ENCODE measurements at regions not wholly inside any gene's neighbourhood (a gene's known extent, or its start where the extent isn't known, plus 50 kb on each side); places are given as distances from the start of the nearest gene placed in this dataset.

DNA sequence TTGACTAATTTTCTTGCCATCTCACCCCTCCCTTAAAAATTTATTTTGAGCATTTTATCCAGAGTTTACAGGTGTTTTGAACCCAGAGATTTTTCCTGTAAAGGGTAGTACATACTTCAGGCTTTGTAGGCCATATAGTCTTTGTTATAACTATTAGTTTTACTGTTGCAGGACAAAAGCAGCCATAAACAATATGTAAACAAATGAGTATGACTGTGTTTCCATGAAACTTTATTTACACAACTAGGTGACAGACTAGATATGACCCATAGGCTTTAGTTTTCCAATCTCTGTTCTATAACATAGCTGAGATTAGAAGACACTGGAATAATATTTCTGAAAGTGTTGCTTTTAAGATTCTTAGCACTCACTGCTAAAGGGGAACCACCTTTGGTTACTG lies 587.9 kb downstream of the PDCD6IP start:
- intact Hi-C loops (cut with DNase I; ENCODE audit: low total_unique reads) = no loop called here
- no peak for DNase-seq (ENCODE audit: low spot score in 2 of 2)
- TF ChIP-seq CTCF (IDR thresholded peaks at IDR 0.05) (no peak), POLR2A (IDR thresholded peaks at IDR 0.05) (no peak)
- no peak overlapping the region for H3K4me3 ChIP-seq (ENCODE audit: low read depth, poor library complexity, severe bottlenecking)

DNA sequence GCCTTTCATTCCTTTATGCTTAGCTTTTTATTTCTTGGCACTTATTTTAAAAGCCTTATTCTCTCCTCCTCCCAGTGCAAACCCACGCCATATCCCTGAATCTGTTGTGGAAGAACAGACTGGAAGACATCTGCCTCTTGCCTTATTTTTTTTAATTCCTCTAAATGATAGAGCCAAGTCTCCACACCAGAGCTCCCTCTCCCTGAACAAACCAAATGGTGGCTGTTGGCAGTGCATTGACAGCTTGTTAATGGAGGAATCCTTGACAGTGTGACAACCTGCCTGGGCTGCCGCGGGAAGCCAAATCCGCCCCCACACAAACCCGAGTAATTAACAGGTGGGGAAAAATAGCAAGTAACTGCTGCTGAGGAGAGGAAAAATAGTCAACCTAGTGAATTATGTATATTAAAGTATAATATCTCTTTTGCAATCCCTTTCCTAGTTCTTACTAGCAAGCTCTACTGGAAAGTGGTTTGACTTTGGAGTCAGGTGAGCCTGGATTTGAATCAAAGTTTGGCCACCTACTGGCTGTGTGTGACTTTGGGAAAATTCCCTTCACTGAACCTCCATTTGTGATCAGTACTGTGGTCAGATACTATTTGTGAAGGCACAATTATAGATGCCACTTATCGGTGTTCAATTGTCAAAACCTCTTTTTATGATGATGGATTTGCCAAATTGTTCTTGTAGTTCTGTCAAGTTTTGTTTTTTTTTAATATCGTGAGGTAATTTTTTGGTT lies 589.6 kb downstream of the PDCD6IP start:
- no peak for DNase-seq (ENCODE audit: low spot score in 2 of 2)
- no peak overlapping the region for H3K4me3 ChIP-seq (ENCODE audit: low read depth, poor library complexity, severe bottlenecking)
- 41 to 50% methylated on average over 7 of the region's 7 CpGs for WGBS, 2 donors
- TF ChIP-seq POLR2A (IDR thresholded peaks at IDR 0.05) (no peak), CTCF (IDR thresholded peaks at IDR 0.05) (no peak)
- intact Hi-C loops (cut with DNase I; ENCODE audit: low total_unique reads) = no loop called here

DNA sequence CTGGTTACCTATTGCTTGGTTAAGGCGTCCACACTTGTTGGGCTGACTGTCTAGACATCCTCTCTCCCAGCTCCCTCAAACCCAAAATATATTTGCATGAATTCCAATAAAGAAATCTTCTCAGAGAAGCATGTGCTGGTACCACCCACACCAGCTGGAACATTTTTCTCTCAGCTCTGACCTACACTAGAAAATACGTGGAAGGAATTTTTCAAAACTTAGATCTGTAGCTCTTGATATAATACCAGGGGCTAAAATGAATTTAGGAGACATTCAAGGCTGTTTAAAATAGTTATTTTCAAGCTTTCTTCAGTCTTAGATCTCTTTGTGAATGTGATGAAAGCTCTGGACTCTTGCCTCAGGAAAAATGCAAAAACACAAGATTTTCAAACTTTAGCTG lies 590.4 kb downstream of the PDCD6IP start:
- WGBS, 2 donors = 54 to 58% methylated on average over 2 of the region's 2 CpGs
- intact Hi-C loops (cut with DNase I; ENCODE audit: low total_unique reads) = no loop called here
- TF ChIP-seq POLR2A (IDR thresholded peaks at IDR 0.05) (no peak), CTCF (IDR thresholded peaks at IDR 0.05) (no peak)
- DNase-seq (ENCODE audit: low spot score in 2 of 2) = no peak
- H3K4me3 ChIP-seq (ENCODE audit: low read depth, poor library complexity, severe bottlenecking) = no peak overlapping the region

- intact Hi-C loops (cut with DNase I; ENCODE audit: low total_unique reads) = no loop called here
- WGBS, 2 donors = 82 to 94% methylated on average over 2 of the region's 2 CpGs
- DNase-seq (ENCODE audit: low spot score in 2 of 2) = no peak
- TF ChIP-seq POLR2A (IDR thresholded peaks at IDR 0.05) (no peak), CTCF (IDR thresholded peaks at IDR 0.05) (no peak)
- no peak overlapping the region for H3K4me3 ChIP-seq (ENCODE audit: low read depth, poor library complexity, severe bottlenecking)
Measured at GRCh38 chr3:34394978-34395748, 596.7 kb downstream of the PDCD6IP start.

DNA sequence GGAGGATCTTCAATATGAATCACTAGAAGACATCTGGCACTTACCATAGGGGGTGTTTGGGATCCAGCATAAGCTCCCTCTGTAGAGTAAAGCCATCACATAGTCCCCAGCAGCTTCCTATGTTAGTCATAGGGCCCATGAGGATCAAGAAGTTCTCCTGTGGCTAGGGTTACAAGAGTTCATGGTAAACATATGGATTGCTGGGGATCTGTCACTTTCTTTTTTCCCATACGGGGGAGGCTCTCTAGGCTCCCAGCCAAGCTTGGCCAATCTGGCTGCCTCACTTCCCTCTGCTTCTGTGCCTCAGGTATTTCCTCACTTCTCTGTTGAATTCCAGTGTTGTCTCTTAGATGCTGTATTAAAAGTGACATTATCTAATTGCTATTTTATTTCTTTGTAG lies 597.9 kb downstream of the PDCD6IP start:
- DNase-seq (ENCODE audit: low spot score in 2 of 2) = no peak
- no peak overlapping the region for H3K4me3 ChIP-seq (ENCODE audit: low read depth, poor library complexity, severe bottlenecking)
- 57 to 68% methylated on average over 1 of the region's 1 CpG for WGBS, 2 donors
- no peak for TF ChIP-seq CTCF (IDR thresholded peaks at IDR 0.05)
- TF ChIP-seq POLR2A (IDR thresholded peaks at IDR 0.05) = no peak
- intact Hi-C loops (cut with DNase I; ENCODE audit: low total_unique reads) = no loop called here

All from lower leg skin (tissue), 4 donors.